ENCODE measurements at regions not wholly inside any gene's neighbourhood (a gene's known extent, or its start where the extent isn't known, plus 50 kb on each side); places are given as distances from the start of the nearest gene placed in this dataset.

DNA sequence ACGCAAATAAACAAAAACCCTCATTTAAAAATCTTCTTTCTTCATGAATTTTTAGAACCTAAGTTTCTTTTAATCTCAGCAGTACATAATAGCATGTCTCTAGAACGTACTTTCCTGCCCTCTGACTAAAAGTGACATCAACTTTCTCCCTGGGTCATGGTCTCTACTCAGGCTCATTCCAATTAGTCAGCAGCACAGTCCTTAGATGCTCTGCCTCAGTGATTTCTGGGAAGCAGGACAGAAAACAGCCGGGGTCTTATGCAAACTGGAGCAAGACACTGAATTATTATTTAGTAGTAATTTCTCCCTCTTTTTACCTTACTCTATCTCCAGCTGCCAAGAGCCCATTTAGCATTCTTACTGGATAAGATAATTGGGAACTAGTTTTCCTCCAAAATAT lies 365.2 kb downstream of the TUSC7 start:
- POLR2A ChIA-PET: no interaction called here
- TF ChIP-seq, protein P1, sequence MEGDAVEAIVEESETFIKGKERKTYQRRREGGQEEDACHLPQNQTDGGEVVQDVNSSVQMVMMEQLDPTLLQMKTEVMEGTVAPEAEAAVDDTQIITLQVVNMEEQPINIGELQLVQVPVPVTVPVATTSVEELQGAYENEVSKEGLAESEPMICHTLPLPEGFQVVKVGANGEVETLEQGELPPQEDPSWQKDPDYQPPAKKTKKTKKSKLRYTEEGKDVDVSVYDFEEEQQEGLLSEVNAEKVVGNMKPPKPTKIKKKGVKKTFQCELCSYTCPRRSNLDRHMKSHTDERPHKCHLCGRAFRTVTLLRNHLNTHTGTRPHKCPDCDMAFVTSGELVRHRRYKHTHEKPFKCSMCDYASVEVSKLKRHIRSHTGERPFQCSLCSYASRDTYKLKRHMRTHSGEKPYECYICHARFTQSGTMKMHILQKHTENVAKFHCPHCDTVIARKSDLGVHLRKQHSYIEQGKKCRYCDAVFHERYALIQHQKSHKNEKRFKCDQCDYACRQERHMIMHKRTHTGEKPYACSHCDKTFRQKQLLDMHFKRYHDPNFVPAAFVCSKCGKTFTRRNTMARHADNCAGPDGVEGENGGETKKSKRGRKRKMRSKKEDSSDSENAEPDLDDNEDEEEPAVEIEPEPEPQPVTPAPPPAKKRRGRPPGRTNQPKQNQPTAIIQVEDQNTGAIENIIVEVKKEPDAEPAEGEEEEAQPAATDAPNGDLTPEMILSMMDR (IDR thresholded peaks at IDR 0.05; ENCODE audit: control extremely low read depth, extremely low read depth, low read depth, missing control alignments): no peak
- CTCF ChIA-PET: interaction anchor here (0.8 to 1.2 kb wide), 2 partner anchors 16 to 451 kb away, joined by 3 read pairs; no protein-coding TSS in a partner anchor
- DNase-seq (ENCODE audit: extremely low spot score): no peak

DNA sequence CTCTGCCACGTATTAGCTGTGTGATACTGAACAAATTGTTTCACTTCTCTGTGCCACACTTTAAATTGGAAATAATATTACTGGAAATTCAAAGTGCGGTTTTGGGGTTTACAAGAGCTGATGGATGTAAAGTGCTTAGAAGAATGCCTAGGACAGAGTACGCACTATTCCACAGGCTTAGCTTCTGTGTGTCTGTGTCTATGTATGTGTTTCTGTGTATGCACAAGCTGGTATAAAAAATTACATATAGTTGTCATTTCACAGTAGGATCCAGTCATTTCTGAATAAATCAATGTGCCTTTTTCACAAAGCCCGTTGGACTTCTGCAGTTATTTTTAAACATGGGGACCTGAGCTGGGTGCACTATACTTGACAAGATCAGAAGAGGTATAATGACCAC lies 370.4 kb downstream of the TUSC7 start:
- ChIA-PET CTCF (no interaction called here), POLR2A (no interaction called here)
- DNase-seq (ENCODE audit: extremely low spot score): no peak
- TF ChIP-seq, protein P1 (IDR thresholded peaks at IDR 0.05; ENCODE audit: control extremely low read depth, extremely low read depth, low read depth, missing control alignments): no peak

DNA sequence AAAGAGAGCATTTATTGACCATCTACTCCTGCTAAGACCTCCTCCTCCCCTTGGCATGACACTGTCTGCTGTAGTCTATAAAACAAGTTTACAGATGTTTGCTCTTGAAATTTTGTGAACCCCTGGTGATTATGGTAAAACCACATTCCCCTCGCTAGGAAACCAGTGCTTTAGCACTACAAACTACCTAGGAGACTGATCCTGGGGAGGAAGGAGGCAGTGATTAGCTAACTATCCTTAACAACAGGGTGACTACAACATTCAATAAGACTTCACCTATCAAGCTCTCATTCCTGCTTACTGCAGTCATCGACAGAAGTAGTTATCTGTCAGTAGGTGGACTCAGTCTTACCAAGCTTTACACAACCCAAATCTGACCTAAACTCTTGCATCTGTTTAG lies 371.3 kb downstream of the TUSC7 start:
- POLR2A ChIA-PET: no interaction called here
- CTCF ChIA-PET: interaction anchor here (1.1 kb wide), 1 partner anchor 62 kb away, joined by 3 read pairs; no protein-coding TSS in a partner anchor
- TF ChIP-seq, protein P1 (IDR thresholded peaks at IDR 0.05; ENCODE audit: control extremely low read depth, extremely low read depth, low read depth, missing control alignments): no peak
- DNase-seq (ENCODE audit: extremely low spot score): no peak

GRCh38 chr3:117084277-117084676 lies 374.7 kb downstream of the TUSC7 start:
- no peak for DNase-seq (ENCODE audit: extremely low spot score)
- ChIA-PET CTCF (no interaction called here), POLR2A (no interaction called here)
- TF ChIP-seq, protein P1 (IDR thresholded peaks at IDR 0.05; ENCODE audit: control extremely low read depth, extremely low read depth, low read depth, missing control alignments): no peak

DNA sequence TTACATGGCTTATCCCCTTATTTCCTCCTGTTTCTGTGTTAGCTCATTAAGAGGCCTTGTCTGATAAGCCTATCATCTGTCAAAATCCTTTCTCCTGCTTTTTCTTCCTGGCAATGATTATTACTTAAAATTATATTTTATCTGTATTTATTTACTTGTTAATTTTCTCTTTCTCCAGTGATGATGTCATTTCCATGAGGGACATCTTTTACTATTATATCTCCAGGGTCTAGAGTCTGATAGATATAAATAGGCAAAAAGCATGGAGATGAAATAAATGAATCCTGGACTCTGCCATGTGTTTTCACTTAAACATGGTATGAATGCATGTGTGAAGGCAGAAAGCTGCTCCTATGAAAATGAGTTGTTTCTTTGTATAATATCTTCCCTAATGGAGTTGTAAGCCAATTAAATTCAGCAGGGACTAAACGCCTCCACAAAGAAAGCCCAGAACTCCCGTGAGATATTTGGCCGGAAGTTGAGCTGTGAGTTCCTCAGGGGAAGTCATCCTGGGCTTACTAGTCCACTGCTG lies 375.2 kb downstream of the TUSC7 start:
- POLR2A ChIA-PET: no interaction called here
- DNase-seq (ENCODE audit: extremely low spot score): no peak
- CTCF ChIA-PET: no interaction called here
- TF ChIP-seq, protein P1 (IDR thresholded peaks at IDR 0.05; ENCODE audit: control extremely low read depth, extremely low read depth, low read depth, missing control alignments): no peak

DNA sequence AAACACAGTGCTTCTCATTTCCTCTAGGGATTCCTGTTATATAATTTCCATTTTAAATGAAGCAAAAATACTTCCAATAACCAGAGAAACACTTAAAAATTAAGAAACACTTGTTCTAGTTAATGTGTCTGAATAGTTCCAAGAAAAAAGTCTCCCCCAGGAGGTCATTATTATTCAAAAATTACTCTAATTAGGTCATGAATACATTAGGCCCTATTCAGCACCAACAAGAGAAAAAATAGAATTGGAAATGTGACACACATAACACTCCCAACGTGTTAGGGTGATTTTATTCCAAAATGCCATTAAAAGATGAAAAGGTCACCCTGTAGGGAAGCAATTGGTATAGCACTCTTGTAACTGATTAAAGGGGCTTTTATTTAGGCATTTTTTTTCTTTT lies 382.1 kb downstream of the TUSC7 start:
- ChIA-PET CTCF (interaction anchor here (0.9 kb wide), 1 partner anchor 17 kb away, joined by 3 read pairs; no protein-coding TSS in a partner anchor), POLR2A (no interaction called here)
- TF ChIP-seq, protein P1 (IDR thresholded peaks at IDR 0.05; ENCODE audit: control extremely low read depth, extremely low read depth, low read depth, missing control alignments): no peak
- no peak for DNase-seq (ENCODE audit: extremely low spot score)
